NCI-H2029 (cell line): ENCODE measurements at regions not wholly inside any gene's neighbourhood (a gene's known extent, or its start where the extent isn't known, plus 50 kb on each side); places are given as distances from the start of the nearest gene placed in this dataset.
"Not testable (repeated sequence)": the region's sequence is repeated elsewhere in the genome, so short reads cannot be mapped to it uniquely, and the experiment has no call there.

Source experiments
- DNase-seq: peaks from one replicate; lab custom pipeline; 2025; lab: John Stamatoyannopoulos, UW

GRCh38 chr2:52698408-52698807 lies 1069.2 kb upstream of the CHAC2 start:
- no peak for DNase-seq

GRCh38 chr2:52697690-52698089 lies 1069.9 kb upstream of the CHAC2 start:
- DNase-seq: no peak

GRCh38 chr2:52695731-52696130 lies 1071.9 kb upstream of the CHAC2 start:
- DNase-seq: no peak

GRCh38 chr2:52686935-52687334 lies 1080.7 kb upstream of the CHAC2 start:
- DNase-seq: no peak

GRCh38 chr2:52676056-52676455 lies 1091.5 kb upstream of the CHAC2 start:
- DNase-seq: no peak

GRCh38 chr2:52668724-52669123 lies 1098.9 kb upstream of the CHAC2 start:
- DNase-seq: no peak

- no peak for DNase-seq
Observed at GRCh38 chr2:52659546-52659945, 1108.1 kb upstream of the CHAC2 start.

GRCh38 chr2:52658598-52658997 lies 1109.0 kb upstream of the CHAC2 start:
- DNase-seq: no peak

- DNase-seq: no peak
Observed at GRCh38 chr2:52639692-52640091, 1127.9 kb upstream of the CHAC2 start.

- DNase-seq: no peak
Observed at GRCh38 chr2:52632543-52632942, 1135.1 kb upstream of the CHAC2 start.

GRCh38 chr2:52629944-52630343 lies 1137.7 kb upstream of the CHAC2 start:
- DNase-seq: no peak

GRCh38 chr2:52629531-52629930 lies 1138.1 kb upstream of the CHAC2 start:
- DNase-seq: no peak

- no peak for DNase-seq
Observed at GRCh38 chr2:52622266-52622665, 1145.3 kb upstream of the CHAC2 start.

- no peak for DNase-seq
Observed at GRCh38 chr2:52613064-52613463, 1154.5 kb upstream of the CHAC2 start.

- no peak for DNase-seq
Observed at GRCh38 chr2:52611759-52612158, 1155.8 kb upstream of the CHAC2 start.

GRCh38 chr2:52608030-52608429 lies 1159.6 kb upstream of the CHAC2 start:
- DNase-seq: no peak

- DNase-seq: no peak
Observed at GRCh38 chr2:52597346-52597745, 1170.3 kb upstream of the CHAC2 start.

- no peak for DNase-seq
Observed at GRCh38 chr2:52594026-52594425, 1173.6 kb upstream of the CHAC2 start.

- DNase-seq: not testable (repeated sequence)
Observed at GRCh38 chr2:52584071-52584470, 1183.5 kb upstream of the CHAC2 start.

- no peak for DNase-seq
Observed at GRCh38 chr2:52572469-52572894, 1195.1 kb upstream of the CHAC2 start.

- DNase-seq: no peak
Observed at GRCh38 chr2:52571380-52572347, 1195.9 kb upstream of the CHAC2 start.

GRCh38 chr2:52570716-52571115 lies 1196.9 kb upstream of the CHAC2 start:
- no peak for DNase-seq

GRCh38 chr2:52563151-52563550 lies 1204.5 kb upstream of the CHAC2 start:
- DNase-seq: no peak

- no peak for DNase-seq
Observed at GRCh38 chr2:52558265-52558664, 1209.3 kb upstream of the CHAC2 start.
